MG63 (cell line): ENCODE measurements at regions not wholly inside any gene's neighbourhood (a gene's known extent, or its start where the extent isn't known, plus 50 kb on each side); places are given as distances from the start of the nearest gene placed in this dataset.
"Not testable (repeated sequence)": the region's sequence is repeated elsewhere in the genome, so short reads cannot be mapped to it uniquely, and the experiment has no call there.

Experiments
- DNase-seq: peaks from one replicate; pipeline ENCODE4 v3.0.0-alpha.2; 2020
- H3K27me3 ChIP-seq: fragments of 250-450 bp; sonication (Bioruptor Pico); 2 replicates; pipeline ENCODE4 v1.5.1; 2020; ENCODE audit warnings: mild to moderate bottlenecking, moderate library complexity
- H3K36me3 ChIP-seq: fragments of 250-450 bp; sonication (Bioruptor Pico); 2 replicates; pipeline ENCODE4 v1.5.1; 2020; ENCODE audit warnings: mild to moderate bottlenecking, moderate library complexity
- H3K4me3 ChIP-seq: fragments of 250-450 bp; sonication (Bioruptor Pico); 2 replicates; pipeline ENCODE4 v1.5.1; 2020; ENCODE audit warnings: mild to moderate bottlenecking, moderate library complexity
- H3K9me3 ChIP-seq: fragments of 250-450 bp; sonication (Bioruptor Pico); 2 replicates; pipeline ENCODE4 v1.5.1; 2020; ENCODE audit warnings: mild to moderate bottlenecking, moderate library complexity

DNA sequence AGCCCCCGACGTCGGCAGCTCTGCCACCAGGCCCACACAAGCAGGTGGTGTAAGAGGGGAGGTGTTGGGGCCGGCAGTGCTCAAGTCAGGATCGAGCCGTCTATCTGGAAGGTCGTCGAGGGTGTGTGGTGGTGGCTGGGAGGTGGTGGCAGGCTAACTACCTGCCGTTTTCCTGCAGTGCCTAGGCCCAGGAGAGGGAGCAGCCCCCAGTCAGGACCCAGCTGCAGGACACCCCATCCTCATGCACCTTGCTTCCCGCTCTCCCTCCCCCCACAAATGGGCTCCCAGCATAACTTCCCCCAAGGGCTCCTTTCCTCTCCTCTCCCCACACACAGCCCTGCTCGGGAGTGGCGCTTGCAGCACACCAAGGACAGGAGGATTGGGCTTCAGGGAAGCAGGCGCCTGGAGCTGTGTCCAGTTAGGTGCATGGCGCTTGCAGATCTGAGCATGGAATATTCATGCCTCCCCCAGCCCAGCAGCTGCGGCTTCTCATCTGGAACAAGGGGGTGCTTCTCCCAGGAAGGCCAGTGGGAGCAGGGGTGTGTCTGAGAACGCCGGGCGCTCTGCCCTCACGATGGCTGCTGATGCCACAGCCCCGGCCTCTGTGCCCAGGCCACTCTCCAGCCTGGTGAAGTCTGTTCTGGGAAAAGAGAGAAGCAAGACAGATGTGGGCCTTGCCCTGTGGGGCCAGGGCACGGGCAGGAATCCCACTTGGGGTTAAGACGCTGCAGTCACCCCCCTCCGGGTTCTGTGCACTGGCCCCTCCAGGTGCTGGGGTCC lies 127.7 kb downstream of the IGLL1 start:
- no peaks in the 10 kb centered on the region for H3K27me3 ChIP-seq
- no peaks in the 10 kb centered on the region for H3K36me3 ChIP-seq
- no peak overlapping the region for H3K4me3 ChIP-seq
- no peaks in the 10 kb centered on the region for H3K9me3 ChIP-seq
- no peak for DNase-seq

DNA sequence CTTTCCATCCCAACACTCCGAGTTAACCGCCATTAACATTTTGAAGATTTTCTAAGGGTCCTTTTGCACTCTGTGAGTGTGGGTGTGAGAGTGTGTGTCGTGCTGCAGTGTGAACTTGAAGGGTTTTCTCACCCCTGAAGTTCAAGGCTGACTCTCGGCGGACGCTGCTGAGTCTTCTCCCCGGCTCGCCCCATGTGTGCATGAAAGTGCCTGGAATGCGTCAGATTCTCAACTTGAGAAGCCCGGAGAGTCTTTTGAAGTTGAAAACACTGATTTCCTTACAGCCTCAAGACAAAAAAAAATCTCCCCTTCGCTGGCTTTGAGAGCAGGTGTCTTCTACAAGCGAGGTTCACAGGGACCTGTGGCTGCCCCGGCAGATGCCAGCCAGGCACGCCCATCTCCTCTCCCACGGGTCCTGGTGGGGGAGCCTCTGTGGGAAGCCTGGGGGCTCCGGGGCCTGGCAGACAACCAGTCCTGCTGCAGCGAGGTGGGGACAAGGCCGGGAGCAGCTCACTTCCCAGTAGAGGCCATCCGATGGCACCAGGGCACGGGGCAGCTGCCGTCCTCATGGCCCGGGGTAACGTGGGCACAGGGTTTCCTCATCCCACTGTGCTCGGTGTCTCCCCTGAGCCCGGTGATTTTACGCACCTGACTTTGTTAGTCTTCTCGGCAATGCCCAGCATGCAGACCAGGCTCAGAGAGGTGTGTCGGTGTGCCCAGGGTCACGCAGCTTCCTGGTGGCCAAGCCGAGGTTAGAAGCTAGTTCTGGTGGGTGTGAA lies 128.4 kb downstream of the IGLL1 start:
- H3K9me3 ChIP-seq, H3K27me3 ChIP-seq, DNase-seq, H3K36me3 ChIP-seq, H3K4me3 ChIP-seq: not testable (repeated sequence)

DNA sequence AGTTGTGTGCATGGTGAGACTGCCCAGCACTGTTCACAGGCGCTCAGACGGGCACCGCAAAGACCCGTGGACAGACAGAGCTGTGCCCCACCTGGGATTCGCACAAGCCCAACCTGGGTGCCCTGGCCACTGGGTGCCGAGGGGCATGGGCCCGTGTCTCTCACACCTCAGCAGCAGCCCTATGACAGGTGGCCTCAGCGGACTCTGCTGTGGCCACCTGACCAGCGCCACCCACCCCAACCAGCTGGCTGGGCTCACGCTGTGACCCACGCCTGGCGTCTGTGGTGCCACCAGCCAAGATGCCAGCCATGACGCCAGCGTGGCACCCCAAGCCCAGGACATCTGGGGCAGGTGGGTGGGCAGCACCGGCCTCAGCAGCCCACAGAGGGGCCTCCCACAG lies 129.3 kb downstream of the IGLL1 start:
- H3K9me3 ChIP-seq, H3K36me3 ChIP-seq, H3K4me3 ChIP-seq, H3K27me3 ChIP-seq, DNase-seq: not testable (repeated sequence)

DNA sequence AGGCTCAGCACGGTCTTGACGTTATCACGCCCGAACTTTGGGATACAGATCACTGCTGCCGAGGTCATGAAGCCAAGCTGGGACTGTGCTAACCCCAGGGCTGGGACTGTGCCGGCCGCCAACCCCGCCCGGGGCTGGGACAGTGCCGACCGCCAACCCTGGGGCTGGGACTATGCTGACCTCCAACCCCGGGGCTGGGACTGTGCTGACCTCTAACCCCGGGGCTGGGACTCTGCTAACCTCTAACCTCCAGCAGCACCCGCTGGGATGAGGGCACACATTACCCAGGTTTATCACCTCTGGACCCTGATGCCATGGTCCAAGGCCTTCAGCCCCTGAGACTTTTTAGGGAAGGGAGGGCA lies 129.7 kb downstream of the IGLL1 start:
- no peak for DNase-seq
- H3K36me3 ChIP-seq, result no peaks in the 10 kb centered on the region
- H3K4me3 ChIP-seq, result no peak overlapping the region
- H3K27me3 ChIP-seq, result no peaks in the 10 kb centered on the region
- H3K9me3 ChIP-seq, result no peaks in the 10 kb centered on the region; the same call in 1 of the 2 replicates

DNA sequence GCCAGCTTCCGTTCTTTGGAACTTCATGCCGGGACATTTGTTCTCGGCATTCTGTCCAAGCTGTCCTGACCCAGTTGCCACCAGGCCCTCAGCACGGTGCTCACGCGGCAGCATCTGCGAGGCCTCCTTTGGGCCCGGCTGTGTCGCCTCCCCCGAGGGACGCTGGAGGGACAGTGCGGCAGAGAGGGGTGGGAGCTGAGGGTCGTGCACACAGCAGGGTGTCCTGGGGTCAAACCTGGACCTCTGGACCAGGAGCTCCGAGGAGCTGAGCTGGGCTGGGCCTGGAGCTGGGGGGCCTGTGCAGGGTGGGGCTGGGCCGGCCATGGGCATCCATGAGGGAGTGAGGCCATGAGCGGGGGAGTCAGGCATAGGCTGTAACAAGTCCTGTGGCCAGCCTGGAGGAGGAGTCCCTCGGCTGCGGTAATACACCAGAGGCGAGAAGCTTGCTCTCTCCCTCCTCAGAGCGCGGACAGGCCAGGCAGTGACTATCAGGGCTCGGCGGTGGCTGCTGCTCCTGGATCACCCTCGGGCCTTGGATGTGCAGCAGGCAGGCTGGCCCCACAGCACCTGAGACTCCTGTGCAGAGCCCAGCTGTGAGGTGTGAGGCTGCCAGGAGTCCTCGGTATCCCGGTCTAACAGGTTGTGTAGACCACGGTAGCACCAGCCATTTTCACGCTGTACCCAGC lies 130.2 kb downstream of the IGLL1 start:
- H3K36me3 ChIP-seq, DNase-seq, H3K9me3 ChIP-seq, H3K27me3 ChIP-seq, H3K4me3 ChIP-seq: not testable (repeated sequence)

DNA sequence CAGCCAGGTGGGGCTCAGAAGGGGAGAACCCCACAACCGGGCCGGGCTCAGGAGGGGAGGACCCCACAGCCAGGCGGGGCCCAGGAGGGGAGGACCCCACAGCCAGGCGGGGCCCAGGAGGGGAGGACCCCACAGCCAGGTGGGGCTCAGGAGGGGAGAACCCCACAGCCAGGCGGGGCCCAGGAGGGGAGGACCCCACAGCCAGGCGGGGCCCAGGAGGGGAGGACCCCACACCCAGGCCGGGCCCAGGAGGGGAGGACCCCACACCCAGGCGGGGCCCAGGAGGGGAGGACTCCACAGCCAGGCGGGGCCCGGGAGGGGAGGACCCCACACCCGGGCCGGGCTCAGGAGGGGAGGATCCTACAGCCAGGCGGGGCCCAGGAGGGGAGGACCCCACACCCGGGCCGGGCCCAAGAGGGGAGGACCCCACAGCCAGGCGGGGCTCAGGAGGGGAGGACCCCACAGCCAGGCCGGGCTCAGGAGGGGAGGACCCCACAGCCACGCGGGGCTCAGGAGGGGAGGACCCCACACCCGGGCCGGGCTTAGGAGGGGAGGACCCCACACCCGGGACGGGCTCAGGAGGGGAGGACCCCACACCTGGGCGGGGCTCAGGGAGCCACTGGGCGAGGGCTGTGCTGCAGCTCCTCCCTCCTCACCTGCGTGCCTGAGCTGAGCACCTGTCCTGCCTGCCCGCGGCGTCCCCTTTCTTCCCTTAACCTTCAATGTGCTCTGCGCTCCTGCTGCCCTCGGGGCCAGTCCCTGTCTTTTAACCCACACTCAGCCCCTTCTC lies 131.4 kb downstream of the IGLL1 start:
- not testable (repeated sequence) for H3K4me3 ChIP-seq, H3K27me3 ChIP-seq, H3K9me3 ChIP-seq, H3K36me3 ChIP-seq, DNase-seq

DNA sequence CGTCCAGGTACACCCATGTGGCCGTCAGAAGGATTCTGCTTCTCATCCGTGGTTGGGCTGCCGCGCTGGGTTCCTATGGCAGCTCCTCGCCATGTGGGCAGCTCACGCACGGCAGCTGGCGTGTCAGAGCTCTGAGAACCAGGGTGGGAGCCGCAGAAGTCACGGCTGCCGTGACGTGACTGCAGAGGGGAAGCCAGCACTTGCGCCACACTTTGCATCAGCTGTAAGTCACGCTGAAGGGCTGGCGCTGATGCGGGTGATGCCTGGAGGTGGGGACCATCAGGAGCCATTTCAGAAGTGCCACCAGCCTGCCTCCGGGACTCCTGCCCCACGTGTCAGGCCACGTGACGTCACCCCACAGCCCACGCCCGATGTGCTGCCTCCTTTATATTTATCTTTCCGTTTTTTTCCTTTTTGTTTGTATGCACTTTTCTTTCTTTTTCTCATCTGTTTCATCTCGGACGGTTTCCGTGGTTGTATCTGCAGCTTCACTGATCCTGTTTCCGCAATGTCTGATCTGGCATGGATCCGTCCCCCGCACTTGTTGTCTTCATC lies 133.2 kb downstream of the IGLL1 start:
- no peak for DNase-seq
- no peak overlapping the region for H3K4me3 ChIP-seq
- no peaks in the 10 kb centered on the region for H3K36me3 ChIP-seq
- no peaks in the 10 kb centered on the region; the same call in 1 of the 2 replicates for H3K9me3 ChIP-seq
- H3K27me3 ChIP-seq, result no peaks in the 10 kb centered on the region

DNA sequence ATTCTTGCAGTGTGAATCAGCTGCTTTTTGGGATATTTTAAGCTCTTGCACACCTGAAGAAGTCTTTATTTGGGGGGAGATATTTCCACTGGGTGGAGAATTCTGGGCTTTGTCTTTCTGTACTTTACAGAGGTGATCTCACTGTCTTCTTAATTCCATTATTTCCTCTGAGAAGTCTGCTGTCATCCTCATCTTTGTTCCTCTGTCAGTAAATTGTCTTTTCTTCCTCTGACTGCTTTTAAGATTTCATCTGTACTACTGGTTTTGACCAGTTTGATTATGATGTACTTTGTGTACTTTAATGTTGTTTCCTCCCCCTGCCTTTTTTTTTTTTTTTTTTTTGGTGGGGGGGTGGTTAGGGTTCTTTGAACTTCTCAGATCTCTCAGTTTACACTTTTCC lies 133.9 kb downstream of the IGLL1 start:
- not testable (repeated sequence) for H3K27me3 ChIP-seq, DNase-seq, H3K36me3 ChIP-seq, H3K9me3 ChIP-seq, H3K4me3 ChIP-seq

DNA sequence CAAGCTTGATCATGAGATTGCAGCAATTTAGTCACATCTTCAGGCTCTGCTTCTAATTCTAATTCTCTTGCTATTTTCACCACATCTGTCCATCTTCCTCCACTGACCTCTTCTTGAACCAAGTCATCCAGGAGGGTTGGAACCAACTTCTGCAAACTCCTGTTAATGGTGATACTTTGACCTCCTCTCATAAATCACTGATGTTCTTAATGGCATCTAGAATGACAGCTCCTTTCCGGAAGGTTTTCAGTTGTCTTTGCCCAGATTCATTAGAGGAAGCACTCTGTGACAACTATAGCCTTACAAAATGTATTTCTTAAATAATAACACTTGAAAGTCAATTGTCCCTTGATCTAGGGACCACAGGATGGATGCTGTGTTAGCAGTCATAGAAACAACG lies 136.2 kb downstream of the IGLL1 start:
- not testable (repeated sequence) for H3K36me3 ChIP-seq, H3K9me3 ChIP-seq, DNase-seq, H3K4me3 ChIP-seq, H3K27me3 ChIP-seq

DNA sequence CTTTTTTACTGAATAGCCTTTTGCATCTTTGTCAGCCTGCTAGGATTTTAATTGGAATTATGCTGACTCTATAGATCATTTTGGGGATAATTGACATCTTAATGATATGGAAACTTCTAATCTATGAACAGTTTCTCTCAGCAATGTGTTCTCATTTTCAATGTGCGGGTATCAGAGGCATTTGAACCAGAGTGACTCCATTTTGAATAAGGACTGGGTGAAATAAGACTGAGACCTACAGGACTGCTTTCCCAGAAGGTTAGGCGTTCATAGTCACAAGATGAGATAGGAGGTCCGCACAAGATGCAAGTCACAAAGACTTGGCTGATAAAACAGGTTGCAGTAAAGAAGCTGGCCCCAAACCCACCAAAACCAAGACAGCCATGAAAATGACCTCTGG lies 140.5 kb downstream of the IGLL1 start:
- not testable (repeated sequence) for H3K4me3 ChIP-seq, DNase-seq, H3K9me3 ChIP-seq, H3K27me3 ChIP-seq, H3K36me3 ChIP-seq

DNA sequence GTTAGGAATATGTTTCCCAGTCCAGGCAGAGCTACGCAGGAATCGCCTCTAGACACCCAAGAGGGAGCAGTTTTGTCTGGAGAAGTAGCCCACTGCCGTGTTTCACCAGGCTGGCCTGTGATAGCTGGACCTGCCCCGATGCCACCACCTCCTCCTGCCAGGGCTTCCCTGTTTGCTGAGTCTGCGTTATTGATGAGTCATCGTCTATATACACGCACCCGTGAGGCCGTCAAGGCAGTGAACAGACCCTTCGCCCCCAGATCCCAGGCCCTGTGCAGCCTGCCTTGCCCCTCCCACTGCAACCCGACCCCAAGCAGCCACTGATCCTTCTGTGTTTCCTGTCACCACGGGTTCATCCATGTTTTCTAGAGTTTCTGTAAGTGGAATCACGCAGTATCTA lies 141.9 kb downstream of the IGLL1 start:
- Histone ChIP-seq H3K36me3 (no peaks in the 10 kb centered on the region), H3K27me3 (no peaks in the 10 kb centered on the region), H3K4me3 (no peak overlapping the region), H3K9me3 (no peaks in the 10 kb centered on the region)
- DNase-seq, result no peak

DNA sequence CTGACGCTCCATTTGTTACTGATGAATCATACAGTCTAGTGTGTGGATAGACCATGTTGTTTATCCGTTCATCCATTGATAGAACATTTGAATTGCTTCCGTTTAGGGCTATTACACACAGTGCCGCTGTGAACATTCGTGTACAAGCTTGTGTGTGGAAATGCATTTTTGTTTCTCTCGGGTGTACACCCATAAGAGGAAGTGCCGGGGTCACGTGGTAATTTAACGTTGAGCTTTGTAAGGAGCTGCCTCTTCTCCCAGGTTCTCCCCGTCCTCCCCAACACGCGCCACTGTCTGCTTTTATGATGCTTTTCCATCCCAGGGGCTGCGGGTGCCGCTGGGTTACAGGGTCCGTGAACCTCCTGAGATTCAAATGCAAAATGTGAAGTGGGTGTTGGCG lies 142.3 kb downstream of the IGLL1 start:
- Histone ChIP-seq H3K4me3 (no peak overlapping the region), H3K36me3 (no peaks in the 10 kb centered on the region), H3K9me3 (no peaks in the 10 kb centered on the region), H3K27me3 (no peaks in the 10 kb centered on the region)
- no peak for DNase-seq

DNA sequence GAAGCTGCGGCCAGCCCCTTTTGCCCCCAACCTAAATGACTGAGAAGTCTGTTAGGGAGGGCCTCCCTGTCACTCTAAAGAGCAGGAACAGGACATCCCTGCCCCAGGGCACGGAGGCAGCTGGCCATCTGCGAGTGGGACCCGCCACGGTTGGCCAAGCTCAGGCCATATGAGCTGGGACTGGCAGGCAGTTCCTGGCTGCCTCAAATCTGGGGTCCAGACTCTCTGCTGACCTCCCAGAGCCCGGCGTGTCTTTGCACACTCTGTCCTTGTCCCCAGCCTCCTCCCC lies 143.0 kb downstream of the IGLL1 start:
- not testable (repeated sequence) for H3K36me3 ChIP-seq, H3K27me3 ChIP-seq, DNase-seq, H3K4me3 ChIP-seq, H3K9me3 ChIP-seq

DNA sequence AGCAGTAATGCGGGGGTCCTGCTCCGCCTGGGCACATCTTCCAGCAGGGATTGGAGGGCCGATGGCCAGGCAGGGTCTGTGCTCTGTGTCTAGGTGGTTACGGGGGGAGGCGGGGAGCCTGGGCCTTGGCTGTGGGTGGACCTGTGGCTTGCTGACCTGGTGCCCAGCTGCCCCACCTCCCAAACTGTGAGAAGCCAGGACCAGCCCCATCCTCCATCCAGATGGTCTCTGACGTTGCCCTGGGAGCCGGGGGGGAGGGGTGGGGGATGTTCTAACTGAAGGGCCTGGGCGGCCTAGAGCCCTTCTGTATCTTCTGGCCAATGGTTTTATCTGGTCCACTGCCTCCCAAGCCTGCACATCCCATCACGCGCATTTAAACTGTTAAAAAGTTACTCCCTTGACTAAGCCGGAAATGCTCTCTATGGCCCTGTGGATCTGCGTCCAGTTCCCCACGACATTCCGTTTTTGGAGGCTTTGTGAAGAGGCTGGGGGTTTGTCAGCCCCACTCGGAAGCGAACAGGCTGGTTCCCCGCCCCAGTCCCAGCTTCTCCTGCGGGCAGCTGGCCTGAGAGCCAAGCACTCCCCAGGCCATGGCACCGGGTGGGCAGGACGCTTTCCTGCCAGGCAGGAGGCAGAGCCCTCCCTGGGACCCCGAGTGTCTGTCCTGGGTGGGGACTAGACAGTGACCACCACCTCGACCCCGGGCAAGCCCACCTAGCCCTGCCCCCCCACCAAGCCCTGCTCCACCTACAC lies 143.6 kb downstream of the IGLL1 start:
- not testable (repeated sequence) for H3K27me3 ChIP-seq, H3K36me3 ChIP-seq, H3K4me3 ChIP-seq, DNase-seq, H3K9me3 ChIP-seq

DNA sequence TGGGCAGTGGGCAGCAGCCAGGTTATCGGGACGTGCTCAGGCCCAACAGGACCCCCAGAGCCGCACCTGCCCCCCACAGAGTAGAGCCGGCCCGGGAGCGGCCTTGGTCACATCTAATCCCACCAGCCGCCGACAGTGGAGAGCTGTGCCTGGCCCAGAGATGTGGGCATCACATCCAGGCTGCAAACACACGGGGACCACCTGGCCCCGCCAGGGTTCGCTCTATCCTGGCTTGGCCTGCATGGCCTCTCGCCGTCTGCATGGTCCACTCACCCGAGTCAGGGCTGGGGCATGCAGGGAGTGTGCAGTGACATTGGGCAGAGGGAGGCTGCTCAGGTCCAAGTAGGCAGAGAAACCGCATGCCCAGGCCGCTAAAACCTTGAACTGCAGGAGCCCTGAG lies 144.9 kb downstream of the IGLL1 start:
- H3K27me3 ChIP-seq, H3K9me3 ChIP-seq, DNase-seq, H3K4me3 ChIP-seq, H3K36me3 ChIP-seq: not testable (repeated sequence)

DNA sequence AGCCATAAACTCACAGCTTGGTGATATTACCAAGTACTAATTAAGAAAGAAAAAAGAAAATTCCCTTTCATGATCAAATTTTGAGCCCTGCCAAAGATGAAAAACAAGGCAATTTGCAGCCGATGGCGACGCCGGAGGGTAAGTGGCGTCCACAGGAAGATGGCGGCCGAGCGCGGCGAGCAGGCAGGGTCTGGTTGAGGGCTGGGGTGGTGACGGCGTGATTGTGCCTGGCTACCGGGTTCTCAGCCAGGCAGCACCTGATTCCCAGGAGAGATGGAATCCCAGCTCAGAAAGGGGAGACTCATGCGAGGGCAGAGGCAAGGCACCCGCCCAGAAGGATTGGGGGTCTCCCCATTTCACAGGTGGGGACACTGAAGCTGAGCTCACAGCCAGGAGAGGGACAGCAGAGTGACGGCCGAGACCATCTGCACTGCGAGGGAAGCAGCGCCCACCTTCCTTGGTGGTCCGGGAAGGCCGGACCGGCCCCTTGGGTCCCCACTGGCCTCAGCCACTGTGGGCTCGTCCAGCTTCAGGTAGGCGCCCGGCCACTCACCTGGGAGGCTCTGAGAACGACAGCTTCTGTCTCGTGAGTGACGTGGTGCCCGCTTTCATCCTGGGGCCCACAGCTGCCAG lies 145.8 kb downstream of the IGLL1 start:
- H3K4me3 ChIP-seq, DNase-seq, H3K9me3 ChIP-seq, H3K36me3 ChIP-seq, H3K27me3 ChIP-seq: not testable (repeated sequence)
